ENCODE measurements at regions not wholly inside any gene's neighbourhood (a gene's known extent, or its start where the extent isn't known, plus 50 kb on each side); places are given as distances from the start of the nearest gene placed in this dataset.

- no peak for TF ChIP-seq CTCF (IDR thresholded peaks at IDR 0.05)
- DNase-seq (ENCODE audit: low spot score) (no peak), ATAC-seq (ENCODE audit: low FRiP score) (no peak)
Measured at GRCh38 chr2:222120933-222121332, 177.9 kb downstream of the PAX3 start.

GRCh38 chr2:222115296-222115695, 183.5 kb downstream of the PAX3 start:
- TF ChIP-seq CTCF (IDR thresholded peaks at IDR 0.05), result no peak
- ATAC-seq (ENCODE audit: low FRiP score), result no peak
- DNase-seq (ENCODE audit: low spot score), result no peak

- DNase-seq (ENCODE audit: low spot score) (no peak), ATAC-seq (ENCODE audit: low FRiP score) (no peak)
- no peak for TF ChIP-seq CTCF (IDR thresholded peaks at IDR 0.05)
Measured at GRCh38 chr2:222108957-222109585, 189.7 kb downstream of the PAX3 start.

GRCh38 chr2:222108497-222108896, 190.3 kb downstream of the PAX3 start:
- TF ChIP-seq CTCF (IDR thresholded peaks at IDR 0.05), result no peak
- ATAC-seq (ENCODE audit: low FRiP score) (no peak), DNase-seq (ENCODE audit: low spot score) (no peak)

GRCh38 chr2:222105046-222105445, 193.8 kb downstream of the PAX3 start:
- TF ChIP-seq CTCF (IDR thresholded peaks at IDR 0.05), result no peak
- ATAC-seq (ENCODE audit: low FRiP score), result no peak
- DNase-seq (ENCODE audit: low spot score), result no peak

GRCh38 chr2:222102575-222103349, 196.0 kb downstream of the PAX3 start:
- DNase-seq (ENCODE audit: low spot score), result no peak
- ATAC-seq (ENCODE audit: low FRiP score), result no peak
- no peak for TF ChIP-seq CTCF (IDR thresholded peaks at IDR 0.05)

All from omental fat pad (tissue), 3 donors.